GM12878 (cell line): ENCODE measurements at regions not wholly inside any gene's neighbourhood (a gene's known extent, or its start where the extent isn't known, plus 50 kb on each side); places are given as distances from the start of the nearest gene placed in this dataset.

ENCODE experiments used
- ATAC-seq: fragments of 200-7000 bp; cut with Tn5 transposase; 3 replicates; pipeline ENCODE4 v1.9.1; 2020; ENCODE audit warnings: mild to moderate bottlenecking, moderate library complexity
- BruUV-seq: library from RNA; stranded (reverse); fragments of 400-500 nt; replicated peaks from 2 replicates; lab custom pipeline; 2021; lab: Mats Ljungman, UMichigan
- CTCF ChIA-PET: fragments of 300-600 bp; sonication (Branson Sonifier 250); formaldehyde crosslinking; extraction: SDS; loops from one replicate; lab custom pipeline; 2021; ENCODE audit warnings: inconsistent platforms; lab: Yijun Ruan, JAX
- POLR2A ChIA-PET: fragments of 350-600 bp; formaldehyde crosslinking; extraction: SDS; loops from one replicate; lab custom pipeline; 2021; ENCODE audit warnings: inconsistent platforms; lab: Charles Lee
- RAD21 ChIA-PET: fragments of 300-600 bp; sonication (Branson Sonifier 250); formaldehyde crosslinking; loops from one replicate; lab custom pipeline; 2023; ENCODE audit warnings: antibody characterized with exemption; ENCODE audit not compliant: unreplicated experiment; lab: Charles Lee
- SMC1A ChIA-PET: fragments of 300-600 bp; sonication (Branson Sonifier 250); formaldehyde crosslinking; loops from one replicate; lab custom pipeline; 2023; ENCODE audit not compliant: unreplicated experiment, uncharacterized antibody; lab: Charles Lee
- DNase-seq: peaks from one replicate; pipeline ENCODE4 v3.0.0-alpha.2; 2011; ENCODE audit warnings: low read depth, low spot score
- FAIRE-seq: peaks from 3 replicates; lab custom pipeline; 2011; peaks lifted over from hg19 to GRCh38; lab: Jason Lieb, UNC
- H2AFZ ChIP-seq: 2 replicates; pipeline ENCODE4 v1.6.0; 2011; ENCODE audit warnings: low read depth, low read length, control low read depth; ENCODE audit not compliant: control insufficient read depth
- H3K27ac ChIP-seq: 2 replicates; pipeline ENCODE4 v1.5.1; 2011; ENCODE audit warnings: control low read depth; ENCODE audit not compliant: control insufficient read depth, insufficient read depth
- H3K27me3 ChIP-seq, 2 experiments: replicated peaks in 1 of 2; 2 replicates each; pipeline versions ENCODE4 v1.6.0 to v1.6.1; 2011; ENCODE audit warnings: low read length in 1 of 2; ENCODE audit not compliant: control insufficient read depth in 2 of 2, insufficient read depth in 2 of 2
- H3K36me3 ChIP-seq, 2 experiments: 2 replicates each; pipeline ENCODE4 v1.5.1; 2011; ENCODE audit warnings: low read length in 1 of 2; ENCODE audit not compliant: control insufficient read depth in 2 of 2, insufficient read depth in 2 of 2
- H3K4me1 ChIP-seq: 2 replicates; pipeline ENCODE4 v1.6.1; 2011; ENCODE audit warnings: mild to moderate bottlenecking, low read length, moderate library complexity, mixed read lengths; ENCODE audit not compliant: control insufficient read depth, insufficient read depth
- H3K4me2 ChIP-seq: 2 replicates; pipeline ENCODE4 v1.6.0; 2011; ENCODE audit warnings: control low read depth; ENCODE audit not compliant: control insufficient read depth, insufficient read depth
- H3K4me3 ChIP-seq: fragments of 200-600 bp; sonication (generic); 2 replicates; pipeline ENCODE4 v1.5.1; 2016
- H3K79me2 ChIP-seq: 2 replicates; pipeline ENCODE4 v1.6.0; 2011; ENCODE audit warnings: low read length; ENCODE audit not compliant: control insufficient read depth, insufficient read depth
- H3K9ac ChIP-seq: 2 replicates; pipeline ENCODE4 v1.8.0; 2011; ENCODE audit warnings: low read length, control low read depth, mixed read lengths; ENCODE audit not compliant: control insufficient read depth, insufficient read depth
- H3K9me3 ChIP-seq: replicated peaks from 3 replicates; pipeline ENCODE4 v1.5.1; 2011; ENCODE audit warnings: mild to moderate bottlenecking, low read length; ENCODE audit not compliant: control insufficient read depth, insufficient read depth
- H4K20me1 ChIP-seq: 2 replicates; pipeline ENCODE4 v1.6.0; 2011; ENCODE audit not compliant: control insufficient read depth, insufficient read depth
- CBX3 ChIP-seq: fragments of 200-600 bp; sonication (generic); IDR thresholded peaks from 2 replicates; pipeline ENCODE4 v1.6.1; 2016; ENCODE audit warnings: low read depth, borderline replicate concordance
- CEBPB ChIP-seq, 2 experiments: fragments of 150-350 bp in 1 of 2; IDR thresholded peaks; 2 replicates each; pipeline ENCODE4 v1.6.1; 2012 to 2014; ENCODE audit warnings: low read depth in 2 of 2, low read length in 2 of 2, borderline replicate concordance in 1 of 2, inconsistent platforms in 1 of 2
- CREB1 ChIP-seq: IDR thresholded peaks from 2 replicates; pipeline ENCODE4 v1.6.1; 2012; ENCODE audit warnings: low read depth, mild to moderate bottlenecking, inconsistent platforms
- CREM ChIP-seq: IDR thresholded peaks from 2 replicates; pipeline ENCODE4 v1.6.1; 2014; ENCODE audit warnings: antibody characterized with exemption, low read depth
- EGR1 ChIP-seq, 2 experiments: IDR thresholded peaks; 1 replicate in 1 of 2; 2 replicates in 1 of 2; pipeline ENCODE4 v1.6.1; 2011 to 2012; ENCODE audit warnings: low read depth in 2 of 2, low read length in 2 of 2, borderline replicate concordance in 1 of 2, mild to moderate bottlenecking in 1 of 2, moderate library complexity in 1 of 2
- EZH2 ChIP-seq: IDR thresholded peaks from 2 replicates; pipeline ENCODE4 v1.6.1; 2012; ENCODE audit warnings: low read depth, mild to moderate bottlenecking, control low read depth, inconsistent platforms, low read length, borderline replicate concordance; ENCODE audit not compliant: control insufficient read depth
- HCFC1 ChIP-seq: fragments of 150-350 bp; IDR thresholded peaks from 2 replicates; pipeline ENCODE4 v1.6.1; 2014; ENCODE audit warnings: low read length
- HDAC2 ChIP-seq: fragments of 200-600 bp; sonication (generic); IDR thresholded peaks from 2 replicates; pipeline ENCODE4 v1.6.1; 2017
- MTA3 ChIP-seq: IDR thresholded peaks from 2 replicates; pipeline ENCODE4 v1.6.1; 2012; ENCODE audit warnings: low read length, inconsistent platforms, borderline replicate concordance
- NBN ChIP-seq: fragments of 450-650 bp; IDR thresholded peaks from 2 replicates; pipeline ENCODE4 v1.6.1; 2016
- NFXL1 ChIP-seq: fragments of 450-650 bp; IDR thresholded peaks from 2 replicates; pipeline ENCODE4 v1.6.1; 2017; ENCODE audit warnings: antibody characterized with exemption, mild to moderate bottlenecking, borderline replicate concordance
- NFYA ChIP-seq: IDR thresholded peaks from 2 replicates; pipeline ENCODE4 v1.6.1; 2011; ENCODE audit warnings: low read depth, mild to moderate bottlenecking, low read length, improper control_type of control experiment, borderline replicate concordance
- NR2F1 ChIP-seq: fragments of 450-650 bp; conservative IDR thresholded peaks from 2 replicates; pipeline ENCODE4 v1.6.1; 2017; ENCODE audit warnings: mild to moderate bottlenecking
- PML ChIP-seq: IDR thresholded peaks from 2 replicates; pipeline ENCODE4 v1.6.1; 2012; ENCODE audit warnings: low read length, inconsistent platforms
- POLR2AphosphoS2 ChIP-seq: IDR thresholded peaks from 2 replicates; pipeline ENCODE4 v1.6.1; 2011; ENCODE audit warnings: low read depth, mild to moderate bottlenecking, low read length, improper control_type of control experiment, moderate library complexity
- POLR2AphosphoS5 ChIP-seq: IDR thresholded peaks from 2 replicates; pipeline ENCODE4 v1.6.1; 2011; ENCODE audit warnings: mild to moderate bottlenecking, low read length, inconsistent platforms
- PRDM15 ChIP-seq: fragments of 450-650 bp; formaldehyde crosslinking; IDR thresholded peaks from 2 replicates; pipeline ENCODE4 v1.4.0; 2020; ENCODE audit warnings: mild to moderate bottlenecking, moderate library complexity
- RAD51 ChIP-seq: fragments of 450-650 bp; IDR thresholded peaks from 2 replicates; pipeline ENCODE4 v1.6.1; 2016; ENCODE audit warnings: moderate library complexity, mild to moderate bottlenecking, inconsistent platforms
- SP1 ChIP-seq: IDR thresholded peaks from one replicate; pipeline ENCODE4 v1.6.1; 2011; ENCODE audit warnings: low read depth, low read length
- USF2 ChIP-seq: IDR thresholded peaks from 2 replicates; pipeline ENCODE4 v1.6.1; 2011; ENCODE audit warnings: low read depth, low read length, improper control_type of control experiment, borderline replicate concordance
- ZNF274 ChIP-seq: IDR thresholded peaks from one replicate; pipeline ENCODE4 v1.8.0; 2011; ENCODE audit not compliant: insufficient read length, insufficient read depth
- WGBS: methylation state at CpG from one replicate; pipeline ENCODE4 v1.1.6; 2016; ENCODE audit warnings: low lambda C conversion rate; ENCODE audit not compliant: insufficient replicate concordance, insufficient coverage; ENCODE audit errors: missing lambda C conversion rate; 5-methylcytosine and 5-hydroxymethylcytosine counted together
- in situ Hi-C: fragments of 300-500 bp; cut with MboI; formaldehyde crosslinking; loops from 9 replicates; pipeline ENCODE4 v1.14.3; 2018; ENCODE audit warnings: mixed read lengths
- intact Hi-C: fragments of 100-400 bp; cut with micrococcal nuclease; formaldehyde crosslinking; loops from one replicate; pipeline ENCODE4 v1.14.2; 2022; ENCODE audit not compliant: unreplicated experiment

GRCh38 chr15:95742256-95742655 lies 588.2 kb upstream of the NR2F2 start (continued):
- TF ChIP-seq POLR2AphosphoS5, result no peak
- TF ChIP-seq HDAC2, result no peak

GRCh38 chr15:95742836-95743235 lies 587.7 kb upstream of the NR2F2 start:
- no peak overlapping the region for H2AFZ ChIP-seq
- BruUV-seq, result no TSS peak
- no peak for FAIRE-seq
- no peak overlapping the region for H3K4me2 ChIP-seq
- TF ChIP-seq ZNF274 (no peak), NR2F1 (no peak), EZH2 (no peak), SP1 (no peak), CBX3 (no peak), HCFC1 (no peak), POLR2AphosphoS2 (no peak), PRDM15 (CRISPR knock-in tag) (no peak), NBN (no peak), EGR1 (IDR thresholded peaks at IDR 0.05; ENCODE audit: borderline replicate concordance in 1 of 2, low read depth in 2 of 2, low read length in 2 of 2) (no peak), NFYA (no peak), MTA3 (no peak), PML (no peak), CREM (no peak), RAD51 (no peak), USF2 (no peak), NFXL1 (no peak), CREB1 (no peak), CEBPB (IDR thresholded peaks at IDR 0.05; ENCODE audit: borderline replicate concordance in 1 of 2, low read depth in 2 of 2, low read length in 2 of 2) (no peak)
- TF ChIP-seq, all 136 proteins: peak for 0
- ATAC-seq (no peak), DNase-seq (no peak)
- H3K36me3 ChIP-seq, result no peaks in the 10 kb centered on the region
- no peaks in the 10 kb centered on the region for H4K20me1 ChIP-seq
- no peaks in the 10 kb centered on the region for H3K27me3 ChIP-seq
- H3K4me1 ChIP-seq, result no peaks in the 10 kb centered on the region
- H3K79me2 ChIP-seq, result no peaks in the 10 kb centered on the region
- SMC1A ChIA-PET, result interaction anchor here (1.0 to 1.2 kb wide), 2 partner anchors 10 to 18 kb away, joined by 3 read pairs; no protein-coding TSS in a partner anchor
- 48% methylated on average over 2 of the region's 2 CpGs for WGBS
- in situ Hi-C loops (no loop called here), intact Hi-C loops (no loop called here)
- H3K9me3 ChIP-seq, result no peaks in the 10 kb centered on the region; the same call in 2 of the 3 replicates
- POLR2A ChIA-PET, result interaction anchor here (0.6 kb wide), 1 partner anchor 452 kb away, joined by 3 read pairs; no protein-coding TSS in a partner anchor
- RAD21 ChIA-PET, result no interaction called here
- CTCF ChIA-PET, result no interaction called here
- H3K9ac ChIP-seq, result no peak overlapping the region
- no peak overlapping the region for H3K27ac ChIP-seq
- no peak overlapping the region for H3K4me3 ChIP-seq
